ENCODE measurements at regions not wholly inside any gene's neighbourhood (a gene's known extent, or its start where the extent isn't known, plus 50 kb on each side); places are given as distances from the start of the nearest gene placed in this dataset.

DNA sequence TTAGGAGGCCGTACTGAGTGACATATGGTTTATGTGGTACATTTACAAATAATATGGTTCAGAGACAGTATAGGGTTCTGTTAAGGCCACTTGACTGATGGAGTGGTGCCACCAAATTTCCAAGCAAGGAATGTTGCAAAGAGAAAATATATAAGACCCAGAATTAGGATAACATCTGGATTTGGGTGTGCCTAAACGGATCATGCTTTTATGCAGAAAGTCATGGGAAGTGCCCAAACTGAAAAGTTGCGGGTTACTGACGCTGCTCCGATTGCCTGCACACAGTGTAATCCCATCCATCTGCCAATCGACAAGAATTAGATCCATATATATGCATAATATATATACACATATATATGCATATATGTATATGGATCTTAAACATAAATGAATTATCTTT is 138.4 kb upstream of the DCN start:
- TF ChIP-seq, protein P1, sequence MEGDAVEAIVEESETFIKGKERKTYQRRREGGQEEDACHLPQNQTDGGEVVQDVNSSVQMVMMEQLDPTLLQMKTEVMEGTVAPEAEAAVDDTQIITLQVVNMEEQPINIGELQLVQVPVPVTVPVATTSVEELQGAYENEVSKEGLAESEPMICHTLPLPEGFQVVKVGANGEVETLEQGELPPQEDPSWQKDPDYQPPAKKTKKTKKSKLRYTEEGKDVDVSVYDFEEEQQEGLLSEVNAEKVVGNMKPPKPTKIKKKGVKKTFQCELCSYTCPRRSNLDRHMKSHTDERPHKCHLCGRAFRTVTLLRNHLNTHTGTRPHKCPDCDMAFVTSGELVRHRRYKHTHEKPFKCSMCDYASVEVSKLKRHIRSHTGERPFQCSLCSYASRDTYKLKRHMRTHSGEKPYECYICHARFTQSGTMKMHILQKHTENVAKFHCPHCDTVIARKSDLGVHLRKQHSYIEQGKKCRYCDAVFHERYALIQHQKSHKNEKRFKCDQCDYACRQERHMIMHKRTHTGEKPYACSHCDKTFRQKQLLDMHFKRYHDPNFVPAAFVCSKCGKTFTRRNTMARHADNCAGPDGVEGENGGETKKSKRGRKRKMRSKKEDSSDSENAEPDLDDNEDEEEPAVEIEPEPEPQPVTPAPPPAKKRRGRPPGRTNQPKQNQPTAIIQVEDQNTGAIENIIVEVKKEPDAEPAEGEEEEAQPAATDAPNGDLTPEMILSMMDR (IDR thresholded peaks at IDR 0.05): no peak
- no peak for TF ChIP-seq POLR2A (IDR thresholded peaks at IDR 0.05)
- TF ChIP-seq EP300 (IDR thresholded peaks at IDR 0.05): no peak

All from sigmoid colon (tissue), 4 donors.